A549 (cell line): ENCODE measurements at regions not wholly inside any gene's neighbourhood (a gene's known extent, or its start where the extent isn't known, plus 50 kb on each side); places are given as distances from the start of the nearest gene placed in this dataset.

Experiments used
- ATAC-seq, 2 experiments: fragments of 200-7000 bp in 1 of 2; fragments of >200 bp in 1 of 2; cut with Nextera tagmentation in 1 of 2; cut with Tn5 transposase in 1 of 2; 3 replicates each; pipeline versions ENCODE4 v1.8.0 to v1.9.1; 2018 to 2020; ENCODE audit warnings: mild to moderate bottlenecking in 1 of 2, moderate library complexity in 1 of 2
- CTCF ChIA-PET: fragments of 300-600 bp; sonication (Branson Sonifier 250); formaldehyde crosslinking; extraction: SDS; loops from one replicate; lab custom pipeline; 2021; ENCODE audit warnings: antibody characterized with exemption, inconsistent platforms; lab: Yijun Ruan, JAX
- POLR2A ChIA-PET: fragments of 350-600 bp; formaldehyde crosslinking; extraction: SDS; loops from one replicate; lab custom pipeline; 2021; ENCODE audit warnings: antibody characterized with exemption, inconsistent platforms; lab: Yijun Ruan, JAX
- DNase-seq, 2 experiments: peaks; one replicate each; pipeline versions ENCODE4 v3.0.0 to v3.0.0-alpha.2; 2011 to 2016; ENCODE audit warnings: low read depth in 1 of 2, low spot score in 1 of 2
- FAIRE-seq: peaks from 2 replicates; lab custom pipeline; 2011; peaks lifted over from hg19 to GRCh38; lab: Jason Lieb, UNC
- H3K27ac ChIP-seq, 2 experiments: fragments of >200 bp; sonication (Bioruptor Twin); formaldehyde crosslinking; 3 replicates each; pipeline ENCODE4 v1.5.1; 2016 to 2017
- H3K4me1 ChIP-seq: fragments of >200 bp; sonication (Bioruptor Twin); formaldehyde crosslinking; 3 replicates; pipeline ENCODE4 v1.6.1; 2016
- H3K4me2 ChIP-seq: fragments of >200 bp; sonication (Bioruptor Twin); formaldehyde crosslinking; 3 replicates; pipeline ENCODE4 v1.6.1; 2016
- H3K4me3 ChIP-seq: fragments of >200 bp; sonication (Bioruptor Twin); formaldehyde crosslinking; 3 replicates; pipeline ENCODE4 v1.5.1; 2016
- H3K9me3 ChIP-seq: fragments of >200 bp; sonication (Bioruptor Twin); formaldehyde crosslinking; 3 replicates; pipeline ENCODE4 v1.6.1; 2016
- CBX2 ChIP-seq: fragments of 200-600 bp; sonication (generic); IDR thresholded peaks from 2 replicates; pipeline ENCODE4 v1.6.1; 2016; ENCODE audit warnings: low read depth, mild to moderate bottlenecking, borderline replicate concordance
- CEBPB ChIP-seq, 2 experiments: fragments of >200 bp in 1 of 2; sonication (Bioruptor Twin) in 1 of 2; formaldehyde crosslinking in 1 of 2; IDR thresholded peaks; 2 replicates each; pipeline ENCODE4 v1.6.1; 2012 to 2016
- CHD2 ChIP-seq: fragments of 150-350 bp; IDR thresholded peaks from 2 replicates; pipeline ENCODE4 v1.6.1; 2014; ENCODE audit warnings: low read length; ENCODE audit not compliant: partially characterized antibody
- FOSB ChIP-seq: fragments of 250-450 bp; sonication (Bioruptor Pico); IDR thresholded peaks from 2 replicates; pipeline ENCODE4 v1.5.0; 2020; ENCODE audit warnings: mild to moderate bottlenecking, moderate library complexity
- FOXS1 ChIP-seq: fragments of 250-450 bp; sonication (Bioruptor Pico); IDR thresholded peaks from 2 replicates; pipeline ENCODE4 v1.5.0; 2020; ENCODE audit warnings: mild to moderate bottlenecking, moderate library complexity
- HDAC2 ChIP-seq: fragments of 200-600 bp; sonication (generic); IDR thresholded peaks from 2 replicates; pipeline ENCODE4 v1.6.1; 2016
- HOXA7 ChIP-seq: fragments of 250-450 bp; sonication (Bioruptor Pico); IDR thresholded peaks from 2 replicates; pipeline ENCODE4 v1.5.0; 2020; ENCODE audit warnings: mild to moderate bottlenecking, moderate library complexity
- JUN ChIP-seq, 2 experiments: fragments of >200 bp; sonication (Bioruptor Twin); formaldehyde crosslinking; IDR thresholded peaks; 2 replicates in 1 of 2; 3 replicates in 1 of 2; pipeline ENCODE4 v1.6.1; 2016 to 2017
- MAZ ChIP-seq: fragments of 150-350 bp; IDR thresholded peaks from 2 replicates; pipeline ENCODE4 v1.6.1; 2014; ENCODE audit warnings: antibody characterized with exemption, low read depth, low read length, borderline replicate concordance
- PHF8 ChIP-seq: fragments of 200-600 bp; sonication (generic); IDR thresholded peaks from 2 replicates; pipeline ENCODE4 v1.6.1; 2016; ENCODE audit warnings: low read depth, mild to moderate bottlenecking, antibody characterized with exemption, moderate library complexity, borderline replicate concordance
- POLR2AphosphoS2 ChIP-seq: conservative IDR thresholded peaks from 2 replicates; pipeline ENCODE4 v1.6.1; 2012; ENCODE audit warnings: low read length, improper control_type of control experiment, inconsistent platforms
- RFX5 ChIP-seq: fragments of 450-650 bp; IDR thresholded peaks from 2 replicates; pipeline ENCODE4 v1.7.1; 2014; ENCODE audit warnings: antibody characterized with exemption, mild to moderate bottlenecking, moderate library complexity
- RNF2 ChIP-seq: fragments of 200-600 bp; sonication (generic); IDR thresholded peaks from 2 replicates; pipeline ENCODE4 v1.6.1; 2016; ENCODE audit warnings: low read depth, mild to moderate bottlenecking, antibody characterized with exemption, moderate library complexity, borderline replicate concordance
- TP53 ChIP-seq: fragments of 250-450 bp; sonication (Bioruptor Pico); IDR thresholded peaks from 2 replicates; pipeline ENCODE4 v1.5.0; 2021; ENCODE audit warnings: mild to moderate bottlenecking, moderate library complexity
- ZFP36 ChIP-seq: fragments of 450-650 bp; IDR thresholded peaks from 2 replicates; pipeline ENCODE4 v1.6.1; 2014; ENCODE audit warnings: borderline replicate concordance; ENCODE audit not compliant: partially characterized antibody
- ZNF302 ChIP-seq: fragments of 250-450 bp; sonication (Bioruptor Pico); IDR thresholded peaks from 2 replicates; pipeline ENCODE4 v1.9.0; 2021; ENCODE audit warnings: inconsistent platforms, mild to moderate bottlenecking, moderate library complexity
- WGBS: methylation state at CpG from one replicate; pipeline ENCODE4 v1.1.6; 2017; ENCODE audit errors: missing lambda C conversion rate; 5-methylcytosine and 5-hydroxymethylcytosine counted together
- TF ChIP-seq, protein P1 (sequence below): IDR thresholded peaks from 2 replicates; pipeline ENCODE4 v1.6.1; 2012
- TF ChIP-seq, protein P2 (sequence below): fragments of 450-650 bp; IDR thresholded peaks from 2 replicates; pipeline ENCODE4 v1.6.1; 2014; ENCODE audit warnings: antibody characterized with exemption
- TF ChIP-seq, protein P3 (sequence below): fragments of 150-350 bp; IDR thresholded peaks from 2 replicates; pipeline ENCODE4 v1.6.1; 2014; ENCODE audit warnings: low read depth, mild to moderate bottlenecking, low read length
- TF ChIP-seq, protein P4 (sequence below): IDR thresholded peaks from 2 replicates; pipeline ENCODE4 v1.6.1; 2012
- TF ChIP-seq, protein P5 (sequence below): fragments of >200 bp; sonication (Bioruptor Twin); formaldehyde crosslinking; IDR thresholded peaks from 3 replicates; pipeline ENCODE4 v1.5.1; 2016

DNA sequence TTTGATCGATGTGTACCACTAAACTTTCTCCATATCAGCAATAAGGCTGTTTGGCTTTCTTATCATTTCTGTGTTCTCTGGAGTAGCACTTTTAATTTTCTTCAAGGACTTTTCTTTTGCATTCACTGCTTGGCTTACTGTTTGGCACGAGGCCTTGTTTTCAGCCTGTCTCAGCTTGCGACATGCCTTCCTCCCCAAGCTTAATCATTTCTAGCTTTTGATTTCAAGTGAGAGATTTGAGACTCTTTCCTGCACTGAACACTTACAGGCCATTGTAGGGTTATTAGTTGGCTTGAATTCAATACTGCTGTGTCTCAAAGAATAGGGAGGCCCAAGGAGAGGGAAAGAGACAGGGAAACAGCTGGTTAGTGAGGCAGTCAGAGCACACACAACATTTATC, 120.6 kb upstream of the KCND3 start:
- H3K4me1 ChIP-seq, result no peaks in the 10 kb centered on the region
- ChIA-PET POLR2A (no interaction called here), CTCF (no interaction called here)
- no peak for FAIRE-seq
- no peak for ATAC-seq
- 34% methylated on average over 3 of the region's 3 CpGs for WGBS
- no peak overlapping the region for H3K4me3 ChIP-seq
- no peaks in the 10 kb centered on the region for H3K9me3 ChIP-seq
- H3K27ac ChIP-seq, result no peak overlapping the region
- TF ChIP-seq, protein P1, sequence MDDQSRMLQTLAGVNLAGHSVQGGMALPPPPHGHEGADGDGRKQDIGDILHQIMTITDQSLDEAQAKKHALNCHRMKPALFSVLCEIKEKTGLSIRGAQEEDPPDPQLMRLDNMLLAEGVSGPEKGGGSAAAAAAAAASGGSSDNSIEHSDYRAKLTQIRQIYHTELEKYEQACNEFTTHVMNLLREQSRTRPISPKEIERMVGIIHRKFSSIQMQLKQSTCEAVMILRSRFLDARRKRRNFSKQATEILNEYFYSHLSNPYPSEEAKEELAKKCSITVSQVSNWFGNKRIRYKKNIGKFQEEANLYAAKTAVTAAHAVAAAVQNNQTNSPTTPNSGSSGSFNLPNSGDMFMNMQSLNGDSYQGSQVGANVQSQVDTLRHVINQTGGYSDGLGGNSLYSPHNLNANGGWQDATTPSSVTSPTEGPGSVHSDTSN, result no peak
- TF ChIP-seq, protein P2, sequence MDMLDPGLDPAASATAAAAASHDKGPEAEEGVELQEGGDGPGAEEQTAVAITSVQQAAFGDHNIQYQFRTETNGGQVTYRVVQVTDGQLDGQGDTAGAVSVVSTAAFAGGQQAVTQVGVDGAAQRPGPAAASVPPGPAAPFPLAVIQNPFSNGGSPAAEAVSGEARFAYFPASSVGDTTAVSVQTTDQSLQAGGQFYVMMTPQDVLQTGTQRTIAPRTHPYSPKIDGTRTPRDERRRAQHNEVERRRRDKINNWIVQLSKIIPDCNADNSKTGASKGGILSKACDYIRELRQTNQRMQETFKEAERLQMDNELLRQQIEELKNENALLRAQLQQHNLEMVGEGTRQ, result no peak
- TF ChIP-seq HDAC2 (no peak), CEBPB (IDR thresholded peaks at IDR 0.05) (no peak), ZNF302 (CRISPR knock-in tag) (no peak), CHD2 (no peak)
- TF ChIP-seq, protein P3, sequence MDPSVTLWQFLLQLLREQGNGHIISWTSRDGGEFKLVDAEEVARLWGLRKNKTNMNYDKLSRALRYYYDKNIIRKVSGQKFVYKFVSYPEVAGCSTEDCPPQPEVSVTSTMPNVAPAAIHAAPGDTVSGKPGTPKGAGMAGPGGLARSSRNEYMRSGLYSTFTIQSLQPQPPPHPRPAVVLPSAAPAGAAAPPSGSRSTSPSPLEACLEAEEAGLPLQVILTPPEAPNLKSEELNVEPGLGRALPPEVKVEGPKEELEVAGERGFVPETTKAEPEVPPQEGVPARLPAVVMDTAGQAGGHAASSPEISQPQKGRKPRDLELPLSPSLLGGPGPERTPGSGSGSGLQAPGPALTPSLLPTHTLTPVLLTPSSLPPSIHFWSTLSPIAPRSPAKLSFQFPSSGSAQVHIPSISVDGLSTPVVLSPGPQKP, result no peak
- DNase-seq, result no peak
- H3K4me2 ChIP-seq, result no peak overlapping the region

DNA sequence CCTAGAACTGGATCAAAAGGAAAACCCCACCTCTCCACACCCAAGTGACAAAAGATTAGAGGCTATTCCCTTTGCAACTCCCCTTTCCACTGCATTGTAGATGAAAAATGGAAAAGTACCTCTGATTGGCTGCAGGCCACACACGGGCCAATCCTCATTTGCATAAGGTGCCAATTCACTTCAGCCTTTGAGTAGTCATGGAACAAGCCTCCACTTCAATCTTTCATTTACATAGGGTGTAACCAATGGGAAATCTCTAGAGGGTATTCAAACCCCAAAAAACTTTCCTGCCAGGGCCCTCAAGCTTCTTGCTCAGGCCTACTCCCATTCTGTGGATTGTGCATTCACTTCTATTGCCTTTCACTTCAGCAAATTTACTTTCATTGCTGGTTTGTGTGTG, 122.3 kb upstream of the KCND3 start:
- Histone ChIP-seq H3K27ac (no peak overlapping the region), H3K4me2 (no peak overlapping the region), H3K9me3 (no peaks in the 10 kb centered on the region), H3K4me1 (no peaks in the 10 kb centered on the region), H3K4me3 (no peak overlapping the region)
- CTCF ChIA-PET, result no interaction called here
- POLR2A ChIA-PET, result no interaction called here
- no peak for TF ChIP-seq ZFP36
- TF ChIP-seq PHF8, result no peak
- TF ChIP-seq HOXA7 (CRISPR knock-in tag), result no peak
- TF ChIP-seq CBX2, result no peak
- TF ChIP-seq, protein P4, sequence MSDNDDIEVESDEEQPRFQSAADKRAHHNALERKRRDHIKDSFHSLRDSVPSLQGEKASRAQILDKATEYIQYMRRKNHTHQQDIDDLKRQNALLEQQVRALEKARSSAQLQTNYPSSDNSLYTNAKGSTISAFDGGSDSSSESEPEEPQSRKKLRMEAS, result no peak
- TF ChIP-seq FOSB (CRISPR knock-in tag), result no peak
- TF ChIP-seq RNF2, result no peak
- TF ChIP-seq RFX5, result no peak
- no peak for TF ChIP-seq TP53
- no peak for TF ChIP-seq POLR2AphosphoS2
- TF ChIP-seq JUN (IDR thresholded peaks at IDR 0.05), result no peak
- no peak for TF ChIP-seq CEBPB (IDR thresholded peaks at IDR 0.05)
- no peak for TF ChIP-seq FOXS1 (CRISPR knock-in tag)
- TF ChIP-seq, protein P2, result no peak
- TF ChIP-seq, protein P5, sequence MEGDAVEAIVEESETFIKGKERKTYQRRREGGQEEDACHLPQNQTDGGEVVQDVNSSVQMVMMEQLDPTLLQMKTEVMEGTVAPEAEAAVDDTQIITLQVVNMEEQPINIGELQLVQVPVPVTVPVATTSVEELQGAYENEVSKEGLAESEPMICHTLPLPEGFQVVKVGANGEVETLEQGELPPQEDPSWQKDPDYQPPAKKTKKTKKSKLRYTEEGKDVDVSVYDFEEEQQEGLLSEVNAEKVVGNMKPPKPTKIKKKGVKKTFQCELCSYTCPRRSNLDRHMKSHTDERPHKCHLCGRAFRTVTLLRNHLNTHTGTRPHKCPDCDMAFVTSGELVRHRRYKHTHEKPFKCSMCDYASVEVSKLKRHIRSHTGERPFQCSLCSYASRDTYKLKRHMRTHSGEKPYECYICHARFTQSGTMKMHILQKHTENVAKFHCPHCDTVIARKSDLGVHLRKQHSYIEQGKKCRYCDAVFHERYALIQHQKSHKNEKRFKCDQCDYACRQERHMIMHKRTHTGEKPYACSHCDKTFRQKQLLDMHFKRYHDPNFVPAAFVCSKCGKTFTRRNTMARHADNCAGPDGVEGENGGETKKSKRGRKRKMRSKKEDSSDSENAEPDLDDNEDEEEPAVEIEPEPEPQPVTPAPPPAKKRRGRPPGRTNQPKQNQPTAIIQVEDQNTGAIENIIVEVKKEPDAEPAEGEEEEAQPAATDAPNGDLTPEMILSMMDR, result no peak
- no peak for TF ChIP-seq MAZ
- ATAC-seq (no peak), DNase-seq (no peak), FAIRE-seq (no peak)
- WGBS, result 0% methylated on average over 1 of the region's 1 CpG
